Activated naive CD8-positive, alpha-beta T cell treated with anti-CD3 and anti-CD28 coated beads for 36 hours (primary cell): ENCODE measurements at regions not wholly inside any gene's neighbourhood (a gene's known extent, or its start where the extent isn't known, plus 50 kb on each side); places are given as distances from the start of the nearest gene placed in this dataset.
"Not testable (repeated sequence)": the region's sequence is repeated elsewhere in the genome, so short reads cannot be mapped to it uniquely, and the experiment has no call there.

Experiments
- DNase-seq: peaks from one replicate; pipeline ENCODE4 v3.0.0; 2021
- H3K27ac Mint-ChIP-seq: one replicate; pipeline ENCODE4 v1.8.0; 2022; ENCODE audit warnings: mild to moderate bottlenecking, moderate library complexity, mixed read lengths
- H3K27me3 Mint-ChIP-seq: one replicate; pipeline ENCODE4 v1.8.0; 2022; ENCODE audit warnings: mild to moderate bottlenecking, mixed read lengths
- H3K36me3 Mint-ChIP-seq: one replicate; pipeline ENCODE4 v1.8.0; 2021; ENCODE audit warnings: mild to moderate bottlenecking, mixed read lengths
- H3K4me1 Mint-ChIP-seq: one replicate; pipeline ENCODE4 v1.8.0; 2021; ENCODE audit warnings: mixed read lengths
- H3K4me3 Mint-ChIP-seq: one replicate; pipeline ENCODE4 v1.8.0; 2022; ENCODE audit warnings: mild to moderate bottlenecking, moderate library complexity, mixed read lengths
- H3K9me3 Mint-ChIP-seq: one replicate; pipeline ENCODE4 v1.8.0; 2022; ENCODE audit warnings: mixed read lengths

DNA sequence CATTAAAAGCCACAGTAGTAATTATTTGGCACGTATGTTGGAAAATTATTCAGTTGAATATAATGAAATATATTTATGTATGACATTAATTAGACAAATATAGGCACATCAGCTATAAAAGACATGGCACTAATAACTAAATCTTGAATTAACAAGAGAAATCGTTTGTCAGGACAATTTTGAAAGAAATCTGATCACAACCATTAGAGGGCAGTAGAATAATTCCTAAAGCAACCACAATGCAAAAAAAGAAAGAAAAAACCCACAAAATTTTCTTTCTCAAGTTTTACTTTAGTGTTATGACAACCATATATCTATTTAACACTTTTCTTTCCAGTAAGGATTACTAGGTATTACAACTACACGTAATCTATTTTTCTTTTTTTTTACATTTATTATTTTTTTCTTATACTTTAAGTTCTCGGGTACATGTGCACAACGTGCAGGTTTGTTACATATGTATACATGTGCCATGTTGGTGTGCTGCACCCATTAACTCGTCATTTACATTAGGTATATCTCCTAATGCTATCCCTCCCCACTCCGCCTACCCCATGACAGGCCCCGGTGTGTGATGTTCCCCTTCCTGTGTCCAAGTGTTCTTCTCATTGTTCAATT lies 126.8 kb upstream of the STK17B start:
- not testable (repeated sequence) for H3K27ac Mint-ChIP-seq, H3K36me3 Mint-ChIP-seq, H3K4me3 Mint-ChIP-seq, H3K9me3 Mint-ChIP-seq, H3K4me1 Mint-ChIP-seq, H3K27me3 Mint-ChIP-seq, DNase-seq

DNA sequence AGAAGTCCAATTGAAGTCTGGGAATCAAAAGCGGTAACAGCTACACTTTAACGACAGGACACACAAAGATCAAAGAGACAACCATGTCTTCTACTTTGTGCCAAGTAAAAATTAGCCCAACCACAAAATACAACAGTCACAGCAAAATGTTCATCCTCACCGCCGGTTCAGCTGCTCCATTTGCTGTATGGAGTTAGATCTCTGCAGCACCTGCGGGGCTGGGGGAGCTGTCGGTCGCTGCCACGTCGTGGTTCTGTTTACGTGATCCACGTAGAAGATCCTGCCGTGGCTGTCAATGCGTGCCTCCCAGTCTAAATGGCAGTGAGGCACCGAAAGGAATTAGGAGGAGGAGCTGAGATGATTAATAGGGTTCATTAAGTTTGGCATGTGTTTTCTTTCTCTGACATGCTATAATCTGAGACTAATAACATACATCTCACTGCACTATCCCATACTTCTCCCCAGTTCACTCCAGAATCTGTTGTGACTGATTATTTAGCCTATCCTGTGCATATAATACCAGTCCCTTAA lies 136.5 kb upstream of the STK17B start:
- Mint-ChIP-seq H3K4me1 (no peaks in the 10 kb centered on the region), H3K9me3 (no peaks in the 10 kb centered on the region), H3K27me3 (peaks cover 5% of the 10 kb centered on the region), H3K36me3 (no peaks in the 10 kb centered on the region), H3K27ac (no peak overlapping the region), H3K4me3 (no peak overlapping the region)
- DNase-seq = no peak

DNA sequence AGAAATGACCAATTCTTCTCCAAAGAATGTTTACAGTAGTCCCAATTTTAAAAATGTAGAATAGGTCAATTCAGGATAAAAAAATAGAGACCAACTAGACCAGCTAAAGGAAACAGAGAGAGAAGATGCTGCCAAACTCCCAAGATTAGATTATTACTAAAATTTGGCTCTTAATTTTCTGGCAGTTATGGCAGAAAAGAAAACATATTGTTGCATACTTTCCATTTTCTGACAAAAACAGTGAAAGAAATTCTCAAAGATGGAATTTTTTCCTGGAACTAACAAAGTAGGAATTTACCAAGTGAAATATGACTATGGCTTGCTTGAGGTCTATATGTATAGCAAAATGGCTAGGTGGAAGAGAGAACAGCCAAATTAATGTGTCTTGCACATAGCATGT lies 138.3 kb upstream of the STK17B start:
- H3K27me3 Mint-ChIP-seq = peaks cover 5% of the 10 kb centered on the region
- DNase-seq = no peak
- H3K4me3 Mint-ChIP-seq = no peak overlapping the region
- no peaks in the 10 kb centered on the region for H3K36me3 Mint-ChIP-seq
- no peak overlapping the region for H3K27ac Mint-ChIP-seq
- peaks cover 5% of the 10 kb centered on the region for H3K4me1 Mint-ChIP-seq
- H3K9me3 Mint-ChIP-seq = no peaks in the 10 kb centered on the region

DNA sequence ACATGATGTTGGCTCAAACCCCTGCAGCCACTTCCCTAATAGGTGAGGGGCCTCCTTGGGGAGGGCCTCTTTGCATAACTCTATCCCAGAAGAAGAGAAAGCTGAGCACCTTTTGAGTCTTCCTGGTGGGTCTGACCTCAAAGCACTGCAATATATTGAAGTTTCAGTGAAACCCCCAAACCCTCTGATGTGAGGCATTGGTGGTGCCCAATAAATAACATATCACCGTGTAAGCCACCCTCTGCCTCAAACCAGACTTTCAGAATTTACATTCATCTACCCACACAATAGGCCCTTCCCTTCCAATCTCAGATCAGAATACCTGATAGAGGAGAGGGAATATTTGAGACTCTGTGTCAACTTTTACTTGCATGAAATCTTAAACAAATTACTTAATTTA lies 142.8 kb upstream of the STK17B start:
- no peak for DNase-seq
- no peaks in the 10 kb centered on the region for H3K9me3 Mint-ChIP-seq
- H3K4me3 Mint-ChIP-seq = no peak overlapping the region
- no peak overlapping the region for H3K27ac Mint-ChIP-seq
- H3K36me3 Mint-ChIP-seq = no peaks in the 10 kb centered on the region
- H3K27me3 Mint-ChIP-seq = peaks cover 5% of the 10 kb centered on the region
- H3K4me1 Mint-ChIP-seq = peaks cover 5% of the 10 kb centered on the region

DNA sequence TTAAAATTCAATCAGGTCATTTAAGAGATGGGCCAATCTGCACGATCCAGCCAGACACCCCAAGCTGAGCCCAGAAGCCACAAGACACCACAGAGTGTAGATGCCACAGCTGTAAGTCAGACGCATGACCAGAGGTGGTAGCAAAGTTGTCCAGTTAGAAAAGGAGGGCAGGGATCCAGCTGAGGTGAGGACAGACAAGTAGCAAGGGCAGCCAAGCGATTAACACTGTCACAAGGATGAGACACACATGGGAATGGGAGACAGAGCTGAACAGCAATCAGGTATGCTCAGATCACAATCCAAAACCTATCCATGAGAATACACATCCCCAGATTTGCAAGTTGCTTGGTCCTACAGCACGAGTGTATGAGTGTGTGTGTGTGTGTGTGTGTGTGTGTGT lies 143.4 kb upstream of the STK17B start:
- no peak for DNase-seq
- Mint-ChIP-seq H3K4me3 (no peak overlapping the region), H3K27ac (no peak overlapping the region), H3K4me1 (peaks cover 5% of the 10 kb centered on the region), H3K9me3 (no peaks in the 10 kb centered on the region), H3K36me3 (no peaks in the 10 kb centered on the region), H3K27me3 (no peaks in the 10 kb centered on the region)

DNA sequence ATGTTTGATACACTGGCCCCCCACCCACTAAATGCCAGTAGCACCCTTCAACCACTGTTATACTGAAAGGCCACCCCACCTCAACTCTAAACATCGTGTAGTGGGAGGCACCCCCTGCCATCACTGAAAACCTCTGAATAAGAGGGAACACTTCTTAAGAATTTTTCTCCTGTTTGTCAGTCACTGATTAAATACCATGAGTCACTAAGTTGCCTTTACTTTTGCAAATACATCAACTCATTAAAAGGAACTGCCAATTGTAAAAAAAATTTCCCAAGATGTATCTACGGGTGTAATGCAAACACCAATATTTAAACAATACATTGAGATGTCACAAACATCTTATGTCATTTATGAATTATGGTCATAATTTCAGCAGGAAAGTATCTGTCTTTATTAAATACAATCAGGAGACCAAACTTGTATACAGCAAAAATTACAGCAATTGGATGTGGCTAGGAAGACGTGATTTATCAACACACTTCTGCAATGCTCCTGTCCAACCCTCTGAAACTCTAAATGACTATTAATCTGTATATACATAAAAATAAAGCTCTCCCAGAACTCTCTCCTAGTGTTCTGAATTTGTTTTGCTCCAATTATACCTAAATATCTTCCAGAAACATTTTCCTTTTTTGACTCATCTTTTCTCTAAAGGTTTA lies 144.1 kb upstream of the STK17B start:
- no peak for DNase-seq
- no peaks in the 10 kb centered on the region for H3K36me3 Mint-ChIP-seq
- H3K9me3 Mint-ChIP-seq = no peaks in the 10 kb centered on the region
- H3K27me3 Mint-ChIP-seq = no peaks in the 10 kb centered on the region
- H3K4me1 Mint-ChIP-seq = peaks cover 5% of the 10 kb centered on the region
- no peak overlapping the region for H3K4me3 Mint-ChIP-seq
- no peak overlapping the region for H3K27ac Mint-ChIP-seq

DNA sequence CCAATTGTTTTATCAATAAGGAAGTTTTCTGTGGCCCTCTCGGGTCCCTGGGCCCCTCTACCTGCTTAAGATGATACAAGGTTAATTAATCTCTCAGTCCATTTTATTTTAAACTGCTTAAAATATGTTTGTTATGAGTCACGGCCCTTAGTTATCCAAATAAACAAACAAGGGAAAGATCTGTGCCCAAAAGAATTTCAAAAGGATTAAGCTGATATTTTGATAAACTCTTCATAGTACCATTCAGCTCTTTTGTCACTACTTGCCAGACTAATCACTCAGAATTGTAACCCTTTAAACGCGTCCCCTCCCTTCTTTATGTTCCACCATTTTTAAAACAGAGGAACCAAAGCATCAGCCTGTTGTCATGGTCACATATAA lies 144.7 kb upstream of the STK17B start:
- Mint-ChIP-seq H3K36me3 (no peaks in the 10 kb centered on the region), H3K4me3 (no peak overlapping the region), H3K4me1 (peaks cover 5% of the 10 kb centered on the region), H3K27ac (no peak overlapping the region), H3K27me3 (no peaks in the 10 kb centered on the region), H3K9me3 (no peaks in the 10 kb centered on the region)
- no peak for DNase-seq

DNA sequence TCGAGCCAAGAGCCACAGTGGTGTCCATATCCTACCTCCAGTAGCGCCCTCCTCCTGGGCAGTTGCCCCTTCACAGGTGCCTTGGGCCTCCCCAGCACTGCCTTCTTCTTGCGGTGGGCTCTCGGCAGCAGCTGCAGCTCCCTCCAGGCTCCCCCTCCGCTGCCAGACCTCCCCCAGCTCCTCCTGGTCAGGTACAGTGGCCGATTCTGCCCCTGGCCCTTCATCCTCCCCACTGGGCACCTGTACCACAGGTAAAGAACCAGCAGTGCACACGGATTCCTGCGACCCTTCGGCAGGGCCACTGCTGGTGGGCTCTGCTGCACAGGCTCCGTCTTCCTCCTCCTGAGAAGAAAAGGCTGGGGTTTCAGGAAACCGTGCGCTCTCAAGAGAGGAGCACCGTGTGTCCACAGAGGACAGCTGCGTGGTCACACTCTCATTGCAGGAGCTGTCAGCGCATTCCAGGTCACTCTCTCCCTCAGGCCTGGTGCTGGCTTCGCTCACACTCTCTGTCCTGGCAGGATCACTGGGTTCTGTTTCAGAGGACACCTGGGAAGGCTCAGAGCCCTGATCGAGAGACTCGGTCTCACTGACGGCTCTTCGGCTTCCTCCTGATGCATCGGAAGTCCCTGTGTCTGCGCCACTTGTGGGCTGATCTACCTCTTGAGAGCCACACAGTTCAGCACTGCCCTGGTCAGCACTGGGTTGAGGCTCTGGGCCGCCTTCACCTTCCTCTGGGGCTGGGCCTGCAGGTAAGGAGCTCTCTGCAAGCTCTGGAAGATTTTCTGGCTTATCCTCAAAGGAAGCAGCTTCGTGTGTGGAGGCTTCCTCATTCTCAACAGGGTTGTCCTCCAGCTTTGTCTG lies 147.4 kb upstream of the STK17B start:
- H3K4me3 Mint-ChIP-seq = no peak overlapping the region
- no peaks in the 10 kb centered on the region for H3K36me3 Mint-ChIP-seq
- H3K27ac Mint-ChIP-seq = no peak overlapping the region
- H3K4me1 Mint-ChIP-seq = peaks cover 5% of the 10 kb centered on the region
- no peak for DNase-seq
- no peaks in the 10 kb centered on the region for H3K9me3 Mint-ChIP-seq
- no peaks in the 10 kb centered on the region for H3K27me3 Mint-ChIP-seq

DNA sequence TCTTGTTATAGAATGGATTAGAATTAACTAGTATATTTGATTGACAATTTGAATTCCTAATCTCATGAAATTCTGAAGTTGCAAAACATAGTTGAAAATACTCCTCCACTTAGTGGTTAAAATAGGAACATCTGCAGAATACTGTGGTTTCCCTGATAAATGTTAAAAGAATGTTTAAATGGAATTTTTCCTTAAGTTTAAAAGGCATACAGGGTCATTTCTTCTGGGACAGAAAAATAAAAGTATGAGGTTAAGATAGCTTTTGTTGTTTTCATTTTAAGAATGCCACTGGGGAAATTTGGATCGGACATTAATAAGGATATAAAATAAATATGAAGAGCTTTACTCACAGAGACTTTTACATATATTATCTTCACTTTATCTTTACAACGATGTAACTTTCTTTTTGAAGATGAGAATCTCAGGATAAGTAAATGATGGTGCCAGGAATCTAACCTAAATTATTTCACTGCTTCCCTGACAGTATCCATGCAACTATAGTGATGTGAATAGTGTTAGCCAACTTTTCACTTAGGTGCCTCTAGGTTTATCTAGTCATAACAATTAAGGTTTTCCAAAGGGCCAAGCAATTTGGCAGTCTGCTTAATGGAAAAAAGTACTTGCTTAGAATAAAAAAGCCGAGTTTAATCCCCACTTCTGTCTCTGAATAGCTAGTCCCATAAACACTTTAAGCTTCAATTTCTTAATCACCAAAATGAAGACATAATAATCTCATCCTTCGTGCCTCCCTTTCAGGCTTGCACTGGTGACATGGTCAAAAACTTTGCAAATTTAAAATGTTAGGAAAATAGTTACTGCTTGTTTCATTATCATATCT lies 151.8 kb upstream of the STK17B start:
- peaks cover 9% of the 10 kb centered on the region for H3K27me3 Mint-ChIP-seq
- DNase-seq = no peak

DNA sequence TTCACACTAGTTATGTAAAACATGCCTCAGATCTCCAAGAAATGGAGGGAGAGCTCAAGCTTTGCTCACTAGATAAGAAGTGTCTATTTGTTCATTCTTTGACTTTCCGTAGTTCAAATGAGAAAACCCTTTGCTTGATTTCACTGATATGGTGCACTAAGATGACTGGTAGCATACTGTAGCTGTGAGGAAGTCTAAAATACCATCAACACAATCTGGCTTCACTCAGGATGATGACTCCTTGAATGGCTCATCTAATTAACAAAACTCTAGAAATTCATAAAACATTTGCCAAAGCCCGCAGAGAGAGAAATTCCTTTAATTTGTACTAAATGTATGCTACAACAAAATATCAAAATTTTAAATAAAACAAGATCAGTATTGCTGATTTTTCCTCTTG lies 152.8 kb upstream of the STK17B start:
- Mint-ChIP-seq H3K9me3 (no peaks in the 10 kb centered on the region), H3K4me1 (no peaks in the 10 kb centered on the region), H3K27ac (no peak overlapping the region), H3K27me3 (peaks cover 9% of the 10 kb centered on the region), H3K4me3 (no peak overlapping the region), H3K36me3 (no peaks in the 10 kb centered on the region)
- DNase-seq = no peak

More for the DNA sequence above, 151.8 kb upstream of the STK17B start:
- H3K27ac Mint-ChIP-seq = no peak overlapping the region
- no peak overlapping the region for H3K4me3 Mint-ChIP-seq
- no peaks in the 10 kb centered on the region for H3K4me1 Mint-ChIP-seq
- H3K9me3 Mint-ChIP-seq = no peaks in the 10 kb centered on the region
- H3K36me3 Mint-ChIP-seq = no peaks in the 10 kb centered on the region

DNA sequence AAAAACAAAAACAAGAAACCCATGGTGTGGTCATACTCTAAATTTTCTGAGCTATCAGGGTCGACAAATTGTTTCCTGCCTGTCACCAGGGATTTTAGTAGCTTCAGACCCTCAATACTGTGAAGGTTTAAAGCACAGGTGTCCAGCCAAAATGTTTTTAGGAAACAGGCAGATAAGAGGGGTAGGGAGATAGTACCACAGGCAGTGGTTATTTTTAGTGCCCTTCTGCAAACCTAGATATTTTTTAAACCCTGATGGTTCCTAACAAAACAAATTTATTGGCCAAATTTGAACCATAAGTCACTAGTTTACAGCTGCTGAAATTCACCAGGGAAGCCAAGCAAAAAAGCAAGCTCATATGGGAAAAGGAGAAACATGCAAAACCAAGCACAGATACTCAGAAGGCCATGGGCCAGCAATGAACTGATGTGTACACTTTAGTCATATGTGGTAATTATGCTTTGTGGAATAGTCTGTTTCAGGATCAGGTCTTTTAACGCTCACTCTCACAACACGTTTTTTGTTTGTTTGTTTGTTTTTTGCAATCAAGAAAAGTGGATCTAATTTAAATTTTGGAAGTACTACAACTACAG lies 156.8 kb upstream of the STK17B start:
- Mint-ChIP-seq H3K4me1 (peaks cover 7% of the 10 kb centered on the region), H3K27me3 (peaks cover 13% of the 10 kb centered on the region), H3K27ac (no peak overlapping the region), H3K9me3 (no peaks in the 10 kb centered on the region), H3K4me3 (no peak overlapping the region), H3K36me3 (no peaks in the 10 kb centered on the region)
- DNase-seq = no peak

DNA sequence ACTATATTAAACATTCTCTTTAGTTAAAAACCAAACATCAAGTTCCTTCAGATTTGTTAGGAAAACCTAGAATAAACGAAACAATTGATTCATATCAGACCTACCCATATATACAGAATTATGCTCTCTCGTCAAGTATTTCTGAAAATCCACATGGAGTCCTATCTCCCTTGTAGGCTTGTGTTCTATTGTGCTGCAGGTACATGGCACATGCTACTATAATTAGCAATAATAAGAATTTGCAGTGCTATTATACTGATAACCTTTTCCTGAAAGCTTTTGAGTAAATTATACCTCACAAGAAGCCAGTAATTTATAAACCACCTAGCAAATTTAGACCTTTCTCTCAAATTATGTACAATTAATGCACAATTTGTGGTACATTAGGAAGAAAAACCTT lies 158.6 kb upstream of the STK17B start:
- H3K4me3 Mint-ChIP-seq = no peak overlapping the region
- H3K27me3 Mint-ChIP-seq = peaks cover 10% of the 10 kb centered on the region
- peaks cover 7% of the 10 kb centered on the region for H3K4me1 Mint-ChIP-seq
- H3K27ac Mint-ChIP-seq = no peak overlapping the region
- DNase-seq = no peak
- peaks cover 2% of the 10 kb centered on the region for H3K36me3 Mint-ChIP-seq
- no peaks in the 10 kb centered on the region for H3K9me3 Mint-ChIP-seq

DNA sequence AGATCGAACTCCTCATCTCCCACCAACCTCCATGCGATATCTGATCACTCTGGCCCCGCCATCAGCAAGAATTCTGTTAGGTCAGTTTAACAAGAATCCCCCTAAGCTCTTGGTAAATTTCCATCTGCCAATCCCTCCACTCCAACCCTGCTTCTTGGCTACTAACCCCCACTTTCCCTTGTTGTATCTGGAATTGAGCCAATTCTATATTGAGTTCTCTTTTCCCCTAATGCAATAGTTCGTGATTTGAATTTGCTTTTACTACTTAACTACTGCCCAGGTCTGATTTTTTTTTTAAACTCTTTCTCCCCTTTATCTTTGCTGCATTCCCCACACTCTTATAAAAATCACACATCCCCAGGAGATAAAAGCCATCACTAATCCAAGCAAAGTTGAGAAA lies 159.3 kb upstream of the STK17B start:
- no peak for DNase-seq
- H3K4me3 Mint-ChIP-seq = no peak overlapping the region
- peaks cover 4% of the 10 kb centered on the region for H3K27me3 Mint-ChIP-seq
- H3K36me3 Mint-ChIP-seq = peaks cover 2% of the 10 kb centered on the region
- H3K9me3 Mint-ChIP-seq = no peaks in the 10 kb centered on the region
- H3K4me1 Mint-ChIP-seq = peaks cover 8% of the 10 kb centered on the region
- H3K27ac Mint-ChIP-seq = no peak overlapping the region

DNA sequence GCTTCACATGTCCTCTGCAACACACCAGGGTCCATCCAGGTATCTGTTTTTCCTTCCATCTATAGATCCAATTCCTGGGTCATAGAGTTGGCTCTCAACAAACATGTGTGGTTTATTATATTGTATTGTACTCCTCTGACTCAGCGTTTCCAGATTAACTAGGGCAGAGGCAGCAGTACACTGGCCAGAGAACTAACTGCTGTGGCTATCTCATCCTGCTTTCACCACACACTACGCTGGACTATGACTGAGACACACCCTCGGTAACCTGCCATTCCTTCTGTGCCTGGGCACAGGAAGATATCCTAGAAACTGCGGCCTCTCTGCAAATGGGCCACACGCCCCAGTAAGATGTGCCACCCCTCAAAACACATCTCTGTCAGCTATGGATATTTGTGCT lies 159.8 kb upstream of the STK17B start:
- peaks cover 11% of the 10 kb centered on the region for H3K4me1 Mint-ChIP-seq
- H3K9me3 Mint-ChIP-seq = no peaks in the 10 kb centered on the region
- no peak overlapping the region for H3K27ac Mint-ChIP-seq
- H3K4me3 Mint-ChIP-seq = no peak overlapping the region
- no peak for DNase-seq
- peaks cover 2% of the 10 kb centered on the region for H3K36me3 Mint-ChIP-seq
- H3K27me3 Mint-ChIP-seq = peaks cover 4% of the 10 kb centered on the region
